ENCODE measurements at regions not wholly inside any gene's neighbourhood (a gene's known extent, or its start where the extent isn't known, plus 50 kb on each side); places are given as distances from the start of the nearest gene placed in this dataset.
"Not testable (repeated sequence)": the region's sequence is repeated elsewhere in the genome, so short reads cannot be mapped to it uniquely, and the experiment has no call there.

DNA sequence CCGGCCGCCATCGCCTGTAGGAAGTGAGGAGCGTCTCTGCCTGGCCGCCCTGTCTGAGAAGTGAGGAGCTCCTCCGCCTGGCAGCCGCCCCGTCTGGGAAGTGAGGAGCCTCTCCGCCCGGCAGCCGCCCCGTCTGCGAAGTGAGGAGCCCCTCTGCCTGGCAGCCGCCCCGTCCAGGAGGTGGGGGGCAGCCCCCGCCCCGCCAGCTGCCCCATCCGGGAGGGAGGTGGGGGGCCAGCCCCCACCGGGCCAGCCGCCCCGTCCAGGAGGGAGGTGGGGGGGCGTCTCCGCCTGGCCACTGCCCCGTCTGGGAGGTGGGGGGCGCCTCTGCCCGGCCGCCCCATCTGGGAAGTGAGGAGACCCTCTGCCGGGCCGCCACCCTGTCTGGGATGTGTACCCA is 70.6 kb upstream of the HPF1 start:
- TF ChIP-seq, protein P1, sequence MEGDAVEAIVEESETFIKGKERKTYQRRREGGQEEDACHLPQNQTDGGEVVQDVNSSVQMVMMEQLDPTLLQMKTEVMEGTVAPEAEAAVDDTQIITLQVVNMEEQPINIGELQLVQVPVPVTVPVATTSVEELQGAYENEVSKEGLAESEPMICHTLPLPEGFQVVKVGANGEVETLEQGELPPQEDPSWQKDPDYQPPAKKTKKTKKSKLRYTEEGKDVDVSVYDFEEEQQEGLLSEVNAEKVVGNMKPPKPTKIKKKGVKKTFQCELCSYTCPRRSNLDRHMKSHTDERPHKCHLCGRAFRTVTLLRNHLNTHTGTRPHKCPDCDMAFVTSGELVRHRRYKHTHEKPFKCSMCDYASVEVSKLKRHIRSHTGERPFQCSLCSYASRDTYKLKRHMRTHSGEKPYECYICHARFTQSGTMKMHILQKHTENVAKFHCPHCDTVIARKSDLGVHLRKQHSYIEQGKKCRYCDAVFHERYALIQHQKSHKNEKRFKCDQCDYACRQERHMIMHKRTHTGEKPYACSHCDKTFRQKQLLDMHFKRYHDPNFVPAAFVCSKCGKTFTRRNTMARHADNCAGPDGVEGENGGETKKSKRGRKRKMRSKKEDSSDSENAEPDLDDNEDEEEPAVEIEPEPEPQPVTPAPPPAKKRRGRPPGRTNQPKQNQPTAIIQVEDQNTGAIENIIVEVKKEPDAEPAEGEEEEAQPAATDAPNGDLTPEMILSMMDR (IDR thresholded peaks at IDR 0.05): not testable (repeated sequence)
- TF ChIP-seq POLR2AphosphoS5, EP300, POLR2A (IDR thresholded peaks at IDR 0.05): not testable (repeated sequence)
